ENCODE measurements at regions not wholly inside any gene's neighbourhood (a gene's known extent, or its start where the extent isn't known, plus 50 kb on each side); places are given as distances from the start of the nearest gene placed in this dataset.
"Not testable (repeated sequence)": the region's sequence is repeated elsewhere in the genome, so short reads cannot be mapped to it uniquely, and the experiment has no call there.

- ATAC-seq: no peak
Observed at GRCh38 chr6:9795880-9796279, 619.0 kb downstream of the TFAP2A start.

- no peak for ATAC-seq
Observed at GRCh38 chr6:9789201-9789600, 625.7 kb downstream of the TFAP2A start.

GRCh38 chr6:9784786-9785185 lies 630.1 kb downstream of the TFAP2A start:
- no peak for ATAC-seq

- ATAC-seq: no peak
Observed at GRCh38 chr6:9783567-9783966, 631.3 kb downstream of the TFAP2A start.

- no peak for ATAC-seq
Observed at GRCh38 chr6:9766240-9766915, 648.5 kb downstream of the TFAP2A start.

- no peak for ATAC-seq
Observed at GRCh38 chr6:9761220-9761619, 653.7 kb downstream of the TFAP2A start.

GRCh38 chr6:9754515-9754914 lies 660.4 kb downstream of the TFAP2A start:
- ATAC-seq: no peak

GRCh38 chr6:9745966-9746365 lies 668.9 kb downstream of the TFAP2A start:
- no peak for ATAC-seq

- no peak for ATAC-seq
Observed at GRCh38 chr6:9745476-9745875, 669.4 kb downstream of the TFAP2A start.

GRCh38 chr6:9744119-9744518 lies 670.8 kb downstream of the TFAP2A start:
- ATAC-seq: no peak

GRCh38 chr6:9732056-9732455 lies 682.8 kb downstream of the TFAP2A start:
- ATAC-seq: no peak

- ATAC-seq: not testable (repeated sequence)
Observed at GRCh38 chr6:9725776-9726175, 689.1 kb downstream of the TFAP2A start.

GRCh38 chr6:9717568-9717967 lies 697.3 kb downstream of the TFAP2A start:
- ATAC-seq: no peak

GRCh38 chr6:9711365-9711764 lies 703.5 kb downstream of the TFAP2A start:
- no peak for ATAC-seq

- ATAC-seq: no peak
Observed at GRCh38 chr6:9710574-9710973, 704.3 kb downstream of the TFAP2A start.

GRCh38 chr6:9708600-9708999 lies 706.3 kb downstream of the TFAP2A start:
- no peak for ATAC-seq

GRCh38 chr6:9704989-9705388 lies 709.9 kb downstream of the TFAP2A start:
- no peak for ATAC-seq

GRCh38 chr6:9702914-9703313 lies 712.0 kb downstream of the TFAP2A start:
- ATAC-seq: no peak

- no peak for ATAC-seq
Observed at GRCh38 chr6:9699888-9700287, 715.0 kb downstream of the TFAP2A start.

- ATAC-seq: no peak
Observed at GRCh38 chr6:9697263-9697931, 717.5 kb downstream of the TFAP2A start.

GRCh38 chr6:9690388-9690787 lies 724.5 kb downstream of the TFAP2A start:
- ATAC-seq: no peak

GRCh38 chr6:9680727-9681126 lies 734.1 kb downstream of the TFAP2A start:
- not testable (repeated sequence) for ATAC-seq

GRCh38 chr6:9675122-9675521 lies 739.8 kb downstream of the TFAP2A start:
- ATAC-seq: no peak

- no peak for ATAC-seq
Observed at GRCh38 chr6:9659848-9660247, 755.0 kb downstream of the TFAP2A start.

- no peak for ATAC-seq
Observed at GRCh38 chr6:9657994-9658393, 756.9 kb downstream of the TFAP2A start.
